IPS-NIHi7 (cell line): ENCODE measurements at regions not wholly inside any gene's neighbourhood (a gene's known extent, or its start where the extent isn't known, plus 50 kb on each side); places are given as distances from the start of the nearest gene placed in this dataset.
A peak's percentile ranks its signal among the peaks of the same experiment; 100 is the strongest.
"Not testable (repeated sequence)": the region's sequence is repeated elsewhere in the genome, so short reads cannot be mapped to it uniquely, and the experiment has no call there.

Experiments
- DNase-seq: peaks from one replicate; pipeline ENCODE4 v3.0.0; 2012; ENCODE audit warnings: mixed read lengths; ENCODE audit errors: extremely low spot score

DNA sequence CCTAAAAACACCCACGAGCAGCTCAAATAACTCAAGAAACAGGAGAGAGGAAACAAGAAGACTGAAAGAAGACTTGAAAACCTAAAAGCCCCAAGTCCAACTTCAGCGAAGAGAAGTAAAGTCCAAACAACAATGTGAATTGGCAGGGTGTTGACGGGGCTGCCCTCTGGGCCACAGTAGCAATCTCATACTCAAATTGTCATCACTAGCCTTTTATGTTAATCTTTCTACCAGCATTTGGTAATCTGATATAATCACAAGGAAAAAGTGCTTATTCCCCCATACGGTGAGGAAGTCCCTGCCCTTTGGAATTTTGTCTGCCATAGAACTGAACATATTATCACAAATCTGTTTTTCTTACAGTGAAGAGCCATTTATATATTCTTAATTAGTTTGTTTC, 51.5 kb upstream of the IFNE start:
- no peak for DNase-seq

DNA sequence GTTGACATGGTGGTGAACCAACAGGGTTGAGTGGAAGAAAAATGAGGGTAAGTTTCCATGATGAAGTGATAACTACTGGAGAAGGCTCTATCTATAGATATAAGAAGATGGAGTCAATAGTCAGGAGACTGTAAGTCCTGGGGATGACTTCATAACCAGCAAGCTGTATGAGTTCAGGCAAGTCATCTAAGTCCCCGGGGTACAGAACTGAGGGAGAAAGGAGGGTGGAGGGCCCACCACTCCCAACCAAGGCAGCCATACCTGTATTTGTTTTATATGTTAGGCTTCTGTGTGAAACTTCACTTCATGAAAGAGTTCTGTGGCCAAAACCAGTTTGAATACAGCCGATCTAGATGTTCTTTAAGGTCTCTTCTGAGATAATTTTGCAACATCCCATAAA, 53.3 kb upstream of the IFNE start:
- DNase-seq, result no peak

DNA sequence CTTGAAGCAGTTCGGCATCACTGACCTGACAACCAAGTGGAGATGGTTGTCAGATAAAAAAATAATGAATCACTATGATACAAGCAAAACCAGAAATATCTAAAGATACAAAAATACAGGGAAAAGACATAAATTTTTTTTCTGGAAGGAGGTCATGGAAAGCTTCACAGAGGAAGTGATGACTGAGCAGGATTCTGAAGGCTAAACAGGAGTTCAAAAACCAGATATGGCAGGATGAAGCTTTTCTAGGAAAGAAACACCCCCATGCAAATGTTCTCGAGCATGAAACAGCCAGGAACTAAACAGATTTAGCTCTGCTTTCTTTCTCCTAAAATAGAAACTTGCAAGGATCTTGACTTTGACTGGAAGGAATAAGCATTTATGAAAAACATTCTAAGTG, 60.7 kb upstream of the IFNE start:
- no peak for DNase-seq

DNA sequence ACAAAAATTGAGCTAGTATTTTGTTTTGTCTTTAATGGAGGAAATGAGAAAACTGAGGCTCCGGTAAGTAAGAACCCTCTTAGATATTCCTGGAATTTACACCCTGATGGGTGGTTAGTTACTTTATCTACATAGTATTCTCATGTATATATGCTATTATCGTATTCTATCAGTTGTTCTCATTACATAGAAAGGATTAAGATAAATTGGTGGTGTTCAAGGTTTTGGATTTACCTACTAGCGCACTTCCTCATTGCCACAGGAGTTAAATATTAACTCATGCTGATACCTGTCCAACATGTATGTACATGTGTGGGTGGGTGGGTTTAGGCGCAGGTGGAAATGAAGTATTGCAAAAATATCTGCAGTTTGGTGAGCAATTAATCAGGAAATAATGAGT, 61.1 kb upstream of the IFNE start:
- no peak for DNase-seq

DNA sequence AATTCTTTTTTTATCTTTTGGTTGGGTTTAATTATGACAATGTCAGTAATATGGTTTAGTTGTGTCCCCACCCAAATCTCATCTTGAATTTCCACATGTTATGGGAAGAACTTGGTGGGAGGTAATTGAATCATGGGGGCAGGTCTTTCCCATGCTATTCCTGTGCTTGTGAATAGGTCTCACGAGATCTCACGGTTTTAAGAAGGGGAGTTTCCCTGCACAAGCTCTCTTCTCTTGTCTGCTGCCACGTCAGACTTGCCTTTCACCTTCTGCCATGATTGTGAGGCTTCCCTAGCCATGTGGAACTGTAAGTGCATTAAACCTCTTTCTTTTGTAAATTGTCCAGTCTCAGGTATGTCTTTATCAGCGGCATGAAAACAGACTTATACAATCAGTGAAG, 61.7 kb upstream of the IFNE start:
- DNase-seq, result not testable (repeated sequence)

DNA sequence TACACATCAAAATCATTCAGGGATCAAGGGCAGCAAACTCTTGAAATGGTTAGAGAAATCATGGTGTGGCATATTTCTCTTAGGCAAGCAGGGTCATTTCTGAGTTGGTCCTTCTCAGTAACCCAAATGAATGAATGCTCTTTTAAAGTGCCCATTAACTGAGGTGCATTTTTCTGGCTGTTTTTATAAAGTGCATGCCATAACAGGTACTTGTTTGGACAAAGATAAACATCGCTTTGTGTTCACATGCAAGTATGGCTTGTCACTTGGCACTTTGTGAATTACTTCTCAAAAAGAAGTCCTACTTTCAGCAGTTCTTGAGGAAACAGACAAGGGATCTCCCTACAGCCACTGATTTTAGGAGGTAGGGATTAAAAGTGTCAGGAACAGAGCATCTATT, 64.8 kb upstream of the IFNE start:
- DNase-seq, result no peak

DNA sequence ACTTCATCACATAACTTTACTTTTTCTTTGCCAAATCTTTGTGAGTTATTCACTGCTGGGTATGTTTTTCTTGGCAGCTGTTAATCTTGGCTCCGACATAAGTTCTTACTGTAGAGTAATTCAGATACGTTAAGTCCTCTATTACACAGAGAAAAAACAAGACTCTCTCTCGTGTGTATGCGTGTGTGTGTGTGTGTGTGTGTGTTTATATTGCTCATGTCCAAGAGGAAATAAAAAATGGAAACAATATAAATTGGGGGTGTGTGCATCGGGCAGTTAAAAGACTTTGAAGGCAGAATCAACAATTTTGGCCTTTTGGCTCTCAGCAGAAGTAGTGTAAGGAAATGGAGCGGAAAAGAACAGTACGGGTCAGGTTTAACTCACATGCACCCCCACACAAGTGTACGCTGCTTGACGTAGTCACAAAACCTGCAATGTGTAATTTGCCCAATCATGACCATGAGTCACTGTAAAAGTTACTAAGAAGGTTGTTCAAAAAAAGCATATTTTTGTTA, 67.2 kb upstream of the IFNE start:
- no peak for DNase-seq

DNA sequence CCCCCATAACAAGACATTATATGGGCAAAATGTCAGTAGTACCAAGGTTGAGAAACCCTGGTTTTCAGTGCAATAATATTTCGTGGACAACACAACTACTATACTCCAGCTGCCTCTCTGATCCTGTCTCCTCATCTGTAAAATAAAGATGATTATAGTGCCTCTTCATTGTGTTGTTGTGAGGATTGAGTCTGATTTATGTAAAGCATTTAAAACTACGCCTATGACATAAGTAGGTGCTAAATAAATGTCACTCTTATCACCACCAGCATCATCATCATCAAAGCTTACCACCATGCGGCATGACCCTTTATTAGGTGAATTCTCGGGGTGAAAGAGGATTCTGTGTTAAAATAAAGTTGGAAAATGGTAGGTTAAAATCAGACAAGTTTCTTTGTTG, 67.8 kb upstream of the IFNE start:
- DNase-seq, result no peak

DNA sequence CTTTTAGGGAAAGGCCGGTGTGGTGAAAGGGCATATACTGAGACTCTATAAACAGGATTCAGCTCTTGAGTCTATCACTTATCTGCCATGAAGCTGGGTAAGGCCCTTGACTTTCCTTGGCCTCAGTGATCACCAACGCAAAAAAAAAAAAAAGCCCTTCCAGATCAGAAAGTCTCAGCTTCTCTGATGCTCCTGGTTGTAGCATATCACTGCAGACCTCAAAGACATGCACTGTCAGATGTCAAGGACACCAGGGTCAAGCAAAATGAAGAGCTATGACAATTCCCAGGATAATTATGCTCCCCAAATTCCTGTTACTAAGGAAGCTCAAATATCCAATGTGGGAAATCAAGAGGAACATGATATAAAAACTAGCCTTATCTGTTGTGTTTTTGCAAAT, 68.3 kb upstream of the IFNE start:
- no peak for DNase-seq

DNA sequence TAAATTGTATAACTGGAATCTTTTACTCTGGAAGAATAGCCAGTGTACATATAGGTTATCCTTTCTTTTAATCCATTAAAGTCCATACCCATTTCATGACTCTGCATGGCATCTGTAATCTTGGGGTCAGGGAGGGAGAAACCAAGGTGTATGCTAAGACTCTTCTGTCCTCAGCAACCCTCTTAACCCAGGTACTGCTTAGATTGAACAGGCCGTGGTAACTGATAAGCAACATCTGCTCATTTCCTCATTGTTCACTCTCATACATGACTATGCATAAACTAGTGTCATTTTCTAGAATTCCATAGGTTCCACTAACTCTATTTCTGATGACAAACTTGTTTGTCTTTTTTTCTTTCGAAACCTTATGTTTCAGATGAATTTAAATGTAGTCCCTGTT, 69.3 kb upstream of the IFNE start:
- DNase-seq, result no peak

DNA sequence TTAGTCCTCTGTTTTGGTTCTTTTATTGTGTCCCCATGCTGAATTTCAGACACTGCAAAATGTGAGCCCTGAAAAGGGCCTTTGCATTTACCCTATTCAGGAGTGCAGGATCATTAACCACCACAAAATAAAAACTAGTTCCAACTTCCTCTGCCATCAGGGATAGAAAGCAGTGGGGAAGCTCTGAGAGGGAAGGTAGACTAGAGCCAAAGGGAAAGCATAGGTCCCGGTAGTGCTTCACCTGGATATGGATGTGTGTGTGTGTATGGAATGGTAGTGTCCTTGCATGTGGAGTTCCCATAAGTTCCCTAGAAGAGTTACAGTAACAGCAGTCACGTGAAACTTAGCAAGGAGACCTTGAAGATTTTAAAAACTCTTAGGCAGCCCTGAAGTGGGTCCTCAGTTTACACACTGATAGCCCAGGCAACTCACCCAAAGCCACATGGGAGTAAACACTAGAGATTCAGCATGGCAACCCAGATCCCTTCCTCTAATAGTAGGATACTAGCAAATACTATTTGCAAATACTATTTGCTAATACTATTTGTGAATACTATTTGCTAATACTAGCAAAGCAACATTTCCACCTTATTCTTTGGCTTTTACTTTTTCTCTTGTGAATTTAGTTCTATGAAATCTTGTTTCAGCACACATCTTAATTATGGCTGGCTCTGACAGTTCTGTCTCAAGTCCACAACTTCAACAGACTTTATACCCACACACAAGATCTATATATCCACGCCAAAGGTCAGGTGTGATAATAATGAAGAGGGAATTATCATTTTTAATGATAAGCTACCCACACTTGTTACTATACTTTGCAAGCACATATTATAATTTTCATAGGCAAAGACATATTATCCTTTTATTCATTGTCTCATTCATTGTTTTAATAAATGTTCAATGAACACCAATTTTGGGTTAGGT, 70.4 kb upstream of the IFNE start:
- no peak for DNase-seq

DNA sequence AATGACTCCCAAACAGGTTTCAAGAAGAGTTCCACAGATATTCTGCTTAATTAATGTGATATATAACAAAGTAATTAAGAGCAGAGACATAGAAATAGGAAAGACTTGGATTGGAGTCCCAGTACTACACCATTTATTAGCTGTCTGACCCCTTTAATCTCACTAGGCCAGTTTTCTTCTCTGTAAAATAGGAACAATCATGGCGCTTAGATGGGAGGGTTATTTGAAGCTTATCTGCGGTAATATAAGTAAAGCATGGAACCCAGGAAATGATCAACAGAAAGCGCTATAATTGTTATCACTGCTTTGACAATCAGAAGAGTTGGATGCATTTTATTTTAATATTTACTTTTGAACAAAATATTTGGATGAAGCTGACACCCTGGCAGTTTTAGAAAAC, 71.3 kb upstream of the IFNE start:
- no peak for DNase-seq

DNA sequence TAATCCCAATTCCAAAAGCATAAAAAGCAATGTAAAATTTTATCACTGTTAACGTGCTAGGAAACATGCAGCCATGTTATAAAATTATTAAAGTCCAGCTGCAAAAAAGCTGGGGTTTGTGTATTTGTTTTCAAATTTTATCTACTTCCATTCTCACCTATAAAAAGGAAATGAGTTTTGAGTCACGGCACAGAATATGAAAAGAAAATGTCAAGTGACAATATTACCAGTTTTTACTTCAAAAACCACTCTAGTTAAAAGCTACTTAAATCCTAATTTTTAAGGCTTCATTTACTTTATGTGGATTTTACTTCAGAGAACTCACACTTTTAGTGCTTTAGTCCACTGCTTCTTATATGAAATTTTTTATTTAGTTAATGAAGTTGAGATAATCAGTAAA, 72.7 kb upstream of the IFNE start:
- DNase-seq, result no peak

DNA sequence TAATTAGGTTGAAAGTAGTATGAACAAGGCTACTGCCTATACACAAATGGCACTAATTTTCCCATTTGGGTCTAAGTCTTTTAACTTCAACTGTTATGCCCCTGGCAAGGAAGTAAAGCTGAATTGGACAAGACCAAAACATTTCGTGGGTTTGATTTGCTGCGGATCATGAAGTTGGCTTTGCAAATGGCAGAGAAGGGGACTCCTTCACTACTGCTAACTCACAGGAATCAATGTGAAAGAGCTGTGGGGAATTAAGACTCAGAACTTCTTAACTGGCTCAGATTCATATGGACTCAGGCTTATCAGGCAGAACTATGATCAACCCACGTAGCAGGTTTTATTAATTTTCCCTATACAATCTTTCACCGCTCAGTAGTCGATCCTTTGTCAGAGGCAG, 73.8 kb upstream of the IFNE start:
- no peak for DNase-seq

DNA sequence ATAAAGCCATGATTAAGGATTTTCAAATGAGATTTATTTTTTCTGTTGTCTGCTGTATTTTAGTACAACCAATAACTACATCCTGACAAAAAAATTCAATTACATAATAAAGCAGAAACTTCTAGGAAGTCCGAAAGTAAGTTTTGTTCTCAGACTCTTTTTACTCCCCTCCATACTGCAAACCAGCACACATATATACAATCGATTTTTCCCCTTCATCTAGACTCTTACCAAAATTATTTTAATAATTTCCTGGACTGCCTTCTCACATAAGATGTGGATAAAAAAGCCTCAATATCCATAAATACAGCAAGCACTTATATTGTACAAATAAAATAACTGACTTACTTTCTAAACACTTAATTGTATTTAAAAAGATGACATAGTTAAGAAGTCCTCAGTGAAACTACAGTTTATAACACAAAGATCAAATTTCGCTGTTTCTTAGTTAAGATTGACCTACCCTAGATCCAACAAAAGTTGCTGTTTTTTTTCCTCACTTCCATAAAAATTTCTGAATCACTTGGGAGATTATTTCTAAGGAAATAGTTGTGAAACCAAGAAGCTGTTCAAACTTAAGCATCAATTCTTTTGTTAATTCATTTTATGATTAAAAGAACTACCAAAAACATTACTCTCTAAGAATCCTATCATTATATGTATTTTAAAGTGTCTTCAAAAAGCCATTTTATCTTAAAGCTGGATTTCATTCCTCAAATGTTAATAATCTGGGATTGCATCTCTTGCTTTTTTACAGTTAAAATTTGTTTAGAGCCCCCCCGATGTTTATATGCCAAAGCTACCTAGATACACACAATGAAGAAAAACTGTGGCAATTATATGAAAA, 74.7 kb upstream of the IFNE start:
- DNase-seq, result no peak

DNA sequence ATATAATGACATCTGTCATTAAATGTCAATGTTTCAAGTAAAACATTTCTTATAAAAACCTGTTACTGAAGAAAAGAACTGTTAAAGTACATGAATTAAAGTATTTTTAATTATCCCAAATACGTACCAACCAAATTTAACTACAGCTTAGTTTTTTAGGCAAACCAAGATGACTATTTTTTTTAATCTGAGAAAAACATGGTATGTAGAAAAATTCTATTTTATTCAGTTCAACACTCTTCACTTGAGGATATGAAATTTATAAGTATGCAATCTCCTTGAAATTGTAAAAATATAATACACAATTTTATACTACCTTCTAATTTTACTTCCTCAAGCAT, 75.3 kb upstream of the IFNE start:
- no peak for DNase-seq

DNA sequence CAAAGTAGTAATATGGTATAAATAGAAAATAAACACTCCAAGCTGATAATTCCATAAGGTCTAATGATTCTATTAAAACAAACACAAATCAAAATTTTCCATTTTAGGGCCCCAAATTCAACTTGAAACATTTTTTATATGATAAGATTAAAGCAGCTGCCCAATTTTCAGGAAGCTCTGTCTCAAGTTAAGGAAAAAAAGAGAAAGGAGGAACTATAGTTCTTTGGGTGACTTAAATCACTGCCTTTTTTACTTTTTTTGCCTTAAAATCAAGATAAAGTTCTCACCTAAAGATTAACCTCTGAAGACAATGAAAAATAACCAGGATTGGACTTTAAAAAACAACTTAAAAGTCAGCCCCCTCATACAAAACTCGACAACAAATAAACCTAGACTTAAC, 76.0 kb upstream of the IFNE start:
- no peak for DNase-seq

DNA sequence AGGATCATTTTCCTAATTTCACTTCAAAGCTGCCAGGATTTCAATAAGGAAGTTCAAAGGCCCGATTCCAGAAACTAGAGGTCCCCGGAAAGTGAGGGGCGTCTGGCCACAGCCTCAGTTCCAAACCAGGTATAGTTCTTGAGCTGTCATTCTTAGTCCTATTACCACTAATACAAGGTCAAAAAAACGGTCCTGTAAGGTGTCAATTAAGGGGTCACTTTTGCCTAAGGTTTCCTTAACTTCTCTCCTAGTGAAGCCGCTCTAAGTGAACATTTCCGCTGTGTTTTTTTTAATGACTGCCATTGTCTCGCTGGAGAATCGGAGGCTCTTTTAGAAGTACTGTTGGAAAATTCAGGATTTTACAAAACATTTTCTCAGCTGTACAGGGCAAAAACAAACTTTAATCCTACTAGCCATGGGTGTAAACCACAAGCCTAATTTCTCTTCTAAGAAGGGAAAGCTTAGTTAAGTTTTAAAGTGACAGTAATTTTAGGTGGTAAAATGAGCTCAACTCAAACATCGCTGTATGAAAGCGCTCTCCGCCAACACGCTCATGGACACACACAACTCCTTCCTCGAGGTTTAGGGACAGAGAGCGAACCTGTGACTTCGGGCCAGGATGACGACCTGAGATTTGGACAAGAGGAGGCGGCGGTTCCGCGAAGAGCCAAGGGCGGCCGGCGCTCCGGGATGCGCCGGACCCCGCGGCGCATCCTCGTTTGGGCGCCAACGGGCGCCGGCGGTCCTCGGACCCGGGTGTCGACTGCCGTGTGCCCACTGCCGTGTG, 76.7 kb upstream of the IFNE start:
- DNase-seq, result peak; percentile 25

DNA sequence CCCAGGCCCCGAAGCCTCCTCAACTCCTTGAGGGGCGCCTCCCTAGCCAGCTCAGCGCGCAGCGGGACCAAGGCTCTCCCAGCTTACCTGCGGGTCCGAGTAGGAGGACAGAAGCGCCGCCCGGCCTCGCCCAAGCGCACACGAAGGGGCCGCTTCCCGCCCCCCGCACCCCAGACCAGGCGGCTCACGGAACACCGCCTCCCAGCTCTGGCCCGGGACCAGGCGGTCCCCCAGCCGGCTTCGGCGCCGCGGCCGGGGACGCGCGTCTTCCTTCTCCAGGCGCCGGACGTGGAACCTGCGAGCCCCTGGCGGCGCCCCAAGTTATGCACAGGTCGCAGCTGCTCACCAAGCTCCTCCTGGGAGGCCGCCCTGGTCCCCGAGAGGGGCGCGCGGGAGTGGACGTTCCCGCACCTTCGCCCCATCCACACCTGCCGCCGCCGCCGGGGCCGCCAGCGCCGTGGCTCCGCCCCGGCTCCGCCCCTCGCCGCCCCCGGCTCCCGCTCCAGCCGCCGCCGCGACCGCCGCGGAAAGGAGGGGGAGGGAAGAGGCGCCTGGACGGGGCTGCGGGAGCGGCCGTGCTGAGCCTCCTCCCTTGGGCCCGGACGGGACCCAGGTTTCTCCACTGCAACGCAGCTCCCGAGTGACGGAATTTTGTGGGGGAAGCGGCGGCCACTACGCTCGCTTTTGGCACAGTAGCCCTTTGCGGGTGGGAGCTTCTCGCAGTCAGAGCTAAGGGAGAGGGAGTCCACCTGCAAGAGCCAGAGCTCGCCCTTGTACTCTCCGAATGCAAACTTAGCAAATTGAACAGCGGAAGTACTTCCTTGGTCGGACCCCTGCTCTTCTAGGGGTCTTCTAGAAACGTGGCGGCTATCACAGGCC, 77.5 kb upstream of the IFNE start:
- peak; percentile 92 for DNase-seq

DNA sequence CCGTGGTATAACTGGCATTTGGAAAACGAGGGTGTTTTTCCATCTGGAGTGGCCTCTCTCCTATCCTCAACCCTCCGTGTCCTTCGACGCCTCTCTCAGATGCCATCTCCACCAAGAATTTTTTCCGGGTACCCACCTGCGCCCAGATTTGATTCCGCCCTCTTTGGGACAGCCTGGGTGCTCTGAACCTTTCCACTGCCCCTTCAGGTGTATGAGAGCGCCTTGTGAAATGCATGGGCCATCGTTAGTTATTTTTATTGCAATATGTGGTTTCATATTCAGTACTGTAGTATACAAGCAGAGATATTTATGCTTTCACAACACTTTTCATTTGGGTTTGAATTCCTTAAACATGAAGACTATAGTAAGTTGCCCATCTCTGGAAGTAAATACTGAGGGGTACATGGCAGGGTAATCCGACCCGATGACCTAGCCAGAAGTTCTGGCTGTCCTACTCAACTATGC, 78.2 kb upstream of the IFNE start:
- no peak for DNase-seq

DNA sequence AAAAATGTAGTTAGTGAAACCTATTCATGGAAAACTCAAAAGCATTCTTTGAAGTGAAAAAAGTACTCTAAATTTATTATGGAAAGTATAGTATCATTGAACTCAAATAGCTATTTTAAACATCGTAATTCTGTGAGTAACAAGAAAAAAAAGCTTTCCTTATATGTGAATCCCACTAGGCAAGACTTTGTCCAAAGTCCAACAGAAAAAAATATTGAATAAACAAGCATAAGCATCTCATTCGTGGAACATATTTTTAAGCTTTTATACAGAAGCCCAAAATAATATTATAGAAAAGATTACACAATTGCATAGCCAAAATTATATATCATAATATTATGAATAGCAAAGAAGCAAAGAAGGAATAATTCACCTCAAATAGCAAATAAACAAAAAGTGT, 79.4 kb upstream of the IFNE start:
- DNase-seq, result no peak
